PC-9 (cell line): ENCODE measurements at regions not wholly inside any gene's neighbourhood (a gene's known extent, or its start where the extent isn't known, plus 50 kb on each side); places are given as distances from the start of the nearest gene placed in this dataset.

Source experiments
- BruUV-seq: library from RNA; stranded (reverse); fragments of 400-500 nt; replicated peaks from 2 replicates; lab custom pipeline; 2021; lab: Mats Ljungman, UMichigan
- CTCF ChIA-PET: fragments of 300-600 bp; sonication (Branson Sonifier 250); formaldehyde crosslinking; loops from one replicate; lab custom pipeline; 2022; ENCODE audit warnings: antibody characterized with exemption; lab: Charles Lee
- POLR2A ChIA-PET: fragments of 300-600 bp; sonication (Branson Sonifier 250); formaldehyde crosslinking; loops from one replicate; lab custom pipeline; 2022; ENCODE audit warnings: antibody characterized with exemption; ENCODE audit not compliant: unreplicated experiment; lab: Charles Lee
- DNase-seq, 2 experiments: peaks; one replicate each; pipeline versions ENCODE4 v3.0.0 to v3.0.0-alpha.2; 2015 to 2022; ENCODE audit warnings: mixed read lengths in 1 of 2
- H2AFZ ChIP-seq: fragments of 200-600 bp; sonication (generic); 2 replicates; pipeline ENCODE4 v1.8.1; 2017; ENCODE audit warnings: antibody characterized with exemption
- H3F3A ChIP-seq: fragments of 200-600 bp; sonication (generic); 2 replicates; pipeline ENCODE4 v1.8.1; 2017; ENCODE audit warnings: antibody characterized with exemption, mild to moderate bottlenecking, low read depth; ENCODE audit not compliant: insufficient read depth
- H3K27ac ChIP-seq: fragments of 200-600 bp; sonication (generic); 2 replicates; pipeline ENCODE4 v1.6.1; 2016; ENCODE audit warnings: mixed run types
- H3K27me3 ChIP-seq: fragments of 200-600 bp; sonication (generic); 2 replicates; pipeline ENCODE4 v1.6.1; 2016; ENCODE audit warnings: low read depth, mixed run types; ENCODE audit not compliant: insufficient read depth
- H3K36me3 ChIP-seq: fragments of 200-600 bp; sonication (generic); 2 replicates; pipeline ENCODE4 v1.6.1; 2016; ENCODE audit warnings: low read depth, mixed run types
- H3K4me1 ChIP-seq: fragments of 200-600 bp; sonication (generic); replicated peaks from 2 replicates; pipeline ENCODE4 v1.6.1; 2016; ENCODE audit warnings: mixed run types; ENCODE audit not compliant: insufficient read depth
- H3K4me2 ChIP-seq: fragments of 200-600 bp; sonication (generic); 2 replicates; pipeline ENCODE4 v1.6.1; 2017; ENCODE audit warnings: mixed run types
- H3K4me3 ChIP-seq: fragments of 200-600 bp; sonication (generic); 2 replicates; pipeline ENCODE4 v1.6.1; 2016; ENCODE audit warnings: mixed run types
- H3K79me2 ChIP-seq: fragments of 200-600 bp; sonication (generic); 2 replicates; pipeline ENCODE4 v1.6.1; 2017; ENCODE audit warnings: low read depth, mixed run types
- H3K9me2 ChIP-seq: fragments of 200-600 bp; sonication (generic); 2 replicates; pipeline ENCODE4 v1.8.1; 2017; ENCODE audit warnings: mild to moderate bottlenecking; ENCODE audit not compliant: insufficient read depth
- H3K9me3 ChIP-seq: fragments of 200-600 bp; sonication (generic); 2 replicates; pipeline ENCODE4 v1.8.1; 2016; ENCODE audit warnings: low read depth; ENCODE audit not compliant: insufficient read depth
- H4K20me1 ChIP-seq: fragments of 200-600 bp; sonication (generic); 2 replicates; pipeline ENCODE4 v1.8.1; 2017; ENCODE audit not compliant: insufficient read depth
- EZH2 ChIP-seq: fragments of 200-600 bp; sonication (generic); IDR thresholded peaks from 2 replicates; pipeline ENCODE4 v1.8.0; 2017; ENCODE audit warnings: antibody characterized with exemption, low read depth
- intact Hi-C: fragments of 100-400 bp; cut with micrococcal nuclease; formaldehyde crosslinking; loops from one replicate; pipeline ENCODE4 v1.10.0; 2022; ENCODE audit not compliant: unreplicated experiment
- TF ChIP-seq, protein P1 (sequence below): fragments of 200-600 bp; sonication (generic); conservative IDR thresholded peaks from 2 replicates; pipeline ENCODE4 v1.6.1; 2017; ENCODE audit warnings: mixed run types, antibody characterized with exemption, mild to moderate bottlenecking, moderate library complexity

GRCh38 chr1:29413661-29414060 lies 177.3 kb downstream of the PTPRU start:
- POLR2A ChIA-PET: no interaction called here
- Histone ChIP-seq H2AFZ (no peak overlapping the region), H3K9me2 (no peaks in the 10 kb centered on the region), H3K4me1 (no peaks in the 10 kb centered on the region), H3K4me2 (no peak overlapping the region), H3K4me3 (no peak overlapping the region), H3K9me3 (no peaks in the 10 kb centered on the region), H3K27ac (no peak overlapping the region), H3K79me2 (no peaks in the 10 kb centered on the region), H3F3A (no peaks in the 10 kb centered on the region), H3K36me3 (no peaks in the 10 kb centered on the region), H4K20me1 (no peaks in the 10 kb centered on the region), H3K27me3 (no peaks in the 10 kb centered on the region)
- no peak for DNase-seq
- CTCF ChIA-PET: interaction anchor here (0.6 kb wide), 1 partner anchor 938 kb away, joined by 5 read pairs; no protein-coding TSS in a partner anchor
- no peak for TF ChIP-seq EZH2
- TF ChIP-seq, protein P1, sequence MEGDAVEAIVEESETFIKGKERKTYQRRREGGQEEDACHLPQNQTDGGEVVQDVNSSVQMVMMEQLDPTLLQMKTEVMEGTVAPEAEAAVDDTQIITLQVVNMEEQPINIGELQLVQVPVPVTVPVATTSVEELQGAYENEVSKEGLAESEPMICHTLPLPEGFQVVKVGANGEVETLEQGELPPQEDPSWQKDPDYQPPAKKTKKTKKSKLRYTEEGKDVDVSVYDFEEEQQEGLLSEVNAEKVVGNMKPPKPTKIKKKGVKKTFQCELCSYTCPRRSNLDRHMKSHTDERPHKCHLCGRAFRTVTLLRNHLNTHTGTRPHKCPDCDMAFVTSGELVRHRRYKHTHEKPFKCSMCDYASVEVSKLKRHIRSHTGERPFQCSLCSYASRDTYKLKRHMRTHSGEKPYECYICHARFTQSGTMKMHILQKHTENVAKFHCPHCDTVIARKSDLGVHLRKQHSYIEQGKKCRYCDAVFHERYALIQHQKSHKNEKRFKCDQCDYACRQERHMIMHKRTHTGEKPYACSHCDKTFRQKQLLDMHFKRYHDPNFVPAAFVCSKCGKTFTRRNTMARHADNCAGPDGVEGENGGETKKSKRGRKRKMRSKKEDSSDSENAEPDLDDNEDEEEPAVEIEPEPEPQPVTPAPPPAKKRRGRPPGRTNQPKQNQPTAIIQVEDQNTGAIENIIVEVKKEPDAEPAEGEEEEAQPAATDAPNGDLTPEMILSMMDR: no peak
- BruUV-seq: no TSS peak
- intact Hi-C loops: no loop called here

GRCh38 chr1:29412591-29412990 lies 176.3 kb downstream of the PTPRU start:
- POLR2A ChIA-PET: no interaction called here
- no peak for DNase-seq
- H3K9me3 ChIP-seq: no peaks in the 10 kb centered on the region
- no peaks in the 10 kb centered on the region for H3F3A ChIP-seq
- H2AFZ ChIP-seq: no peak overlapping the region
- no peaks in the 10 kb centered on the region for H3K27me3 ChIP-seq
- no TSS peak for BruUV-seq
- intact Hi-C loops: no loop called here
- TF ChIP-seq, protein P1: no peak
- no peak for TF ChIP-seq EZH2
- H3K36me3 ChIP-seq: no peaks in the 10 kb centered on the region
- H4K20me1 ChIP-seq: no peaks in the 10 kb centered on the region
- no peak overlapping the region for H3K27ac ChIP-seq
- no peak overlapping the region for H3K4me2 ChIP-seq
- H3K4me1 ChIP-seq: no peaks in the 10 kb centered on the region
- H3K4me3 ChIP-seq: no peak overlapping the region
- H3K9me2 ChIP-seq: no peaks in the 10 kb centered on the region
- CTCF ChIA-PET: no interaction called here
- H3K79me2 ChIP-seq: no peaks in the 10 kb centered on the region

DNA sequence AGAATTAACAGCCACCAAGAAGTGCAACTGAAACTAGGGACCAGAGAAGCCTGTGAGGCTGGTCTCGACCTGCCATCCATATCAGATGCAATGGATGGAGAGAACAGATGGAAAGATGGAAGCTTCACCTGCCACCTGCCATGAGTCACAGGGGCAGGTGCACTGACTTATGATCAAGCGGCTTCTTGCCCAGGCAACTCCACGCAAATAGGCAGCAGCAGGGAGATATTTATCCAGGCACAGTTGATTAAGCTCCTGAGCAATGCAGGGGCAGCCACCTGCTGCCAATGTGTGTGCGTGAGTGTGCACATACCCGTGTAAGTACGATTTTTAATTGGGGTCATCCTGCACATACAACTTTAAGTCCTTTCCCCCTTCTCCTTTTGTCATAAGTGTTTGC lies 174.2 kb downstream of the PTPRU start:
- H2AFZ ChIP-seq: no peak overlapping the region
- H3K4me2 ChIP-seq: no peak overlapping the region
- intact Hi-C loops: no loop called here
- H4K20me1 ChIP-seq: no peaks in the 10 kb centered on the region
- ChIA-PET POLR2A (interaction anchor here (0.8 kb wide), 1 partner anchor 10 kb away, joined by 4 read pairs; no protein-coding TSS in a partner anchor), CTCF (no interaction called here)
- H3K27ac ChIP-seq: no peak overlapping the region
- no peak overlapping the region for H3K4me3 ChIP-seq
- no peaks in the 10 kb centered on the region for H3K36me3 ChIP-seq
- H3K4me1 ChIP-seq: no peaks in the 10 kb centered on the region
- no peaks in the 10 kb centered on the region for H3K9me3 ChIP-seq
- H3K9me2 ChIP-seq: no peaks in the 10 kb centered on the region
- no peaks in the 10 kb centered on the region for H3K27me3 ChIP-seq
- H3K79me2 ChIP-seq: no peaks in the 10 kb centered on the region
- no TSS peak for BruUV-seq
- H3F3A ChIP-seq: no peaks in the 10 kb centered on the region
- no peak for DNase-seq
- no peak for TF ChIP-seq EZH2
- TF ChIP-seq, protein P1: no peak
